KMS-11 (cell line): ENCODE measurements at regions not wholly inside any gene's neighbourhood (a gene's known extent, or its start where the extent isn't known, plus 50 kb on each side); places are given as distances from the start of the nearest gene placed in this dataset.

ENCODE experiments used
- H2AFZ ChIP-seq: fragments of 200-600 bp; sonication (generic); 2 replicates; pipeline ENCODE4 v1.6.1; 2016; ENCODE audit warnings: antibody characterized with exemption, mixed run types, low read depth
- H3K27ac ChIP-seq: fragments of 200-600 bp; sonication (generic); 2 replicates; pipeline ENCODE4 v1.6.1; 2016; ENCODE audit warnings: mild to moderate bottlenecking, mixed run types
- H3K27me3 ChIP-seq: fragments of 200-600 bp; sonication (generic); 2 replicates; pipeline ENCODE4 v1.6.1; 2017; ENCODE audit warnings: mild to moderate bottlenecking, low read depth, mixed run types, moderate library complexity; ENCODE audit not compliant: insufficient read depth
- H3K36me3 ChIP-seq: fragments of 200-600 bp; sonication (generic); 2 replicates; pipeline ENCODE4 v1.6.1; 2017; ENCODE audit warnings: mild to moderate bottlenecking, mixed run types; ENCODE audit not compliant: insufficient read depth
- H3K4me1 ChIP-seq: fragments of 200-600 bp; sonication (generic); 2 replicates; pipeline ENCODE4 v1.6.1; 2016; ENCODE audit warnings: mild to moderate bottlenecking, low read depth, mixed run types; ENCODE audit not compliant: poor library complexity, severe bottlenecking
- H3K4me2 ChIP-seq: fragments of 200-600 bp; sonication (generic); 2 replicates; pipeline ENCODE4 v1.7.0; 2016; ENCODE audit warnings: mild to moderate bottlenecking, mixed run types
- H3K4me3 ChIP-seq: fragments of 200-600 bp; sonication (generic); IDR thresholded peaks from 2 replicates; pipeline ENCODE4 v1.6.1; 2017; ENCODE audit warnings: low read depth, low read length, mixed read lengths; ENCODE audit not compliant: insufficient read depth
- H3K79me2 ChIP-seq: fragments of 200-600 bp; sonication (generic); 2 replicates; pipeline ENCODE4 v1.6.1; 2016; ENCODE audit warnings: low read depth, mixed run types; ENCODE audit not compliant: insufficient read depth
- H3K9ac ChIP-seq: fragments of 200-600 bp; sonication (generic); 2 replicates; pipeline ENCODE4 v1.6.1; 2016; ENCODE audit warnings: mild to moderate bottlenecking, mixed run types
- H4K20me1 ChIP-seq: fragments of 200-600 bp; sonication (generic); 2 replicates; pipeline ENCODE4 v1.6.1; 2016; ENCODE audit warnings: mild to moderate bottlenecking, mixed run types; ENCODE audit not compliant: insufficient read depth
- TF ChIP-seq, protein P1 (sequence below): fragments of 200-600 bp; sonication (generic); conservative IDR thresholded peaks from 2 replicates; pipeline ENCODE4 v1.6.1; 2017; ENCODE audit warnings: low read depth, mild to moderate bottlenecking, antibody characterized with exemption, low read length, moderate library complexity, mixed read lengths

DNA sequence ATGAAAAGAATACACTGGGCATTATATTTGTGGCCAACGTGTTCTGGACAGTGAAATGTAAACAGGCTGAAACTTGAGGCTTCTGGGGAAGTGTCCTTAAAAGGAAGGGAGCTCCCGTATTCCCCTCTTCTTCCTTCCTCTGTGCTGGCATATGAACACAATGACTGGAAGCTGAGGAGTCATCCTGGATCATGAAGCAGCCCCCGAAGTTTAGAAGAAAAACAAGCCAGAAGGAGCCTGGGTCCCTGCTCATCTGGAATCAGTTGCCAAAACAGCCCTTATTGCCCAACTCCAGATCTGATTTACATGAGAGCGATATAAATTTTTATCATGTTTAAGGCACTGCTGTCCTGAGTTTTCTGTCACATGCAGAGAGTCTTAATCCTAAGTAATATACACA, 65.4 kb upstream of the SLC1A1 start:
- Histone ChIP-seq H3K4me1 (no peaks in the 10 kb centered on the region), H4K20me1 (no peaks in the 10 kb centered on the region), H3K9ac (no peak overlapping the region), H2AFZ (no peak overlapping the region), H3K36me3 (no peaks in the 10 kb centered on the region), H3K4me3 (no peak overlapping the region), H3K4me2 (no peak overlapping the region), H3K27ac (no peak overlapping the region), H3K27me3 (no peaks in the 10 kb centered on the region), H3K79me2 (no peaks in the 10 kb centered on the region)
- TF ChIP-seq, protein P1, sequence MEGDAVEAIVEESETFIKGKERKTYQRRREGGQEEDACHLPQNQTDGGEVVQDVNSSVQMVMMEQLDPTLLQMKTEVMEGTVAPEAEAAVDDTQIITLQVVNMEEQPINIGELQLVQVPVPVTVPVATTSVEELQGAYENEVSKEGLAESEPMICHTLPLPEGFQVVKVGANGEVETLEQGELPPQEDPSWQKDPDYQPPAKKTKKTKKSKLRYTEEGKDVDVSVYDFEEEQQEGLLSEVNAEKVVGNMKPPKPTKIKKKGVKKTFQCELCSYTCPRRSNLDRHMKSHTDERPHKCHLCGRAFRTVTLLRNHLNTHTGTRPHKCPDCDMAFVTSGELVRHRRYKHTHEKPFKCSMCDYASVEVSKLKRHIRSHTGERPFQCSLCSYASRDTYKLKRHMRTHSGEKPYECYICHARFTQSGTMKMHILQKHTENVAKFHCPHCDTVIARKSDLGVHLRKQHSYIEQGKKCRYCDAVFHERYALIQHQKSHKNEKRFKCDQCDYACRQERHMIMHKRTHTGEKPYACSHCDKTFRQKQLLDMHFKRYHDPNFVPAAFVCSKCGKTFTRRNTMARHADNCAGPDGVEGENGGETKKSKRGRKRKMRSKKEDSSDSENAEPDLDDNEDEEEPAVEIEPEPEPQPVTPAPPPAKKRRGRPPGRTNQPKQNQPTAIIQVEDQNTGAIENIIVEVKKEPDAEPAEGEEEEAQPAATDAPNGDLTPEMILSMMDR = no peak

DNA sequence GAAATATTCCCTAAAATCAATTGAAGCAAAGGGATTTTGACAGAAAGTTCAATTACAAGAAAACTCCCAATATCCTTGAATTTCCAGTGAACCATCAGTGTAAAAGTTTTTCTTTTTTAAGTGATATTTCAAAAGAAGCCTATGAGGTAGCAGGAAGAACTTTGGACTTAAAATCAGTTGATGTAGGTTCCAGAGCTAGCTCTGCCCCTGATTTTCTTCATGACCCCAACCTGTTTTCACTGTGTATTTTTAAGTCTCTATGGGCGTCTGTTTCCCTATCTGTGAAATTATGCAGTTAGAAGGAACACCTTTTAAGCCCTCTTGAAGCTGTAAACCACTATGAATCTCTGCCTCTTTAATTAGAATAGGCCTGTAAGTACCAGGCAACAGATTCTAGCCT, 66.2 kb upstream of the SLC1A1 start:
- no peaks in the 10 kb centered on the region for H3K27me3 ChIP-seq
- no peak overlapping the region for H3K4me2 ChIP-seq
- no peaks in the 10 kb centered on the region for H4K20me1 ChIP-seq
- no peak overlapping the region for H3K9ac ChIP-seq
- H2AFZ ChIP-seq = no peak overlapping the region
- H3K36me3 ChIP-seq = no peaks in the 10 kb centered on the region
- H3K27ac ChIP-seq = no peak overlapping the region
- H3K4me3 ChIP-seq = no peak overlapping the region
- H3K79me2 ChIP-seq = no peaks in the 10 kb centered on the region
- no peaks in the 10 kb centered on the region for H3K4me1 ChIP-seq
- TF ChIP-seq, protein P1 = no peak

GRCh38 chr9:4423207-4423610, 67.1 kb upstream of the SLC1A1 start:
- TF ChIP-seq, protein P1 = no peak

GRCh38 chr9:4422495-4422894, 67.8 kb upstream of the SLC1A1 start:
- Histone ChIP-seq H3K27me3 (no peaks in the 10 kb centered on the region), H3K4me3 (no peak overlapping the region), H3K9ac (no peak overlapping the region), H3K79me2 (no peaks in the 10 kb centered on the region), H4K20me1 (no peaks in the 10 kb centered on the region), H2AFZ (no peak overlapping the region), H3K4me1 (no peaks in the 10 kb centered on the region), H3K4me2 (no peak overlapping the region), H3K36me3 (no peaks in the 10 kb centered on the region), H3K27ac (no peak overlapping the region)
- TF ChIP-seq, protein P1 = no peak

More at GRCh38 chr9:4423207-4423610, 67.1 kb upstream of the SLC1A1 start:
- no peaks in the 10 kb centered on the region for H3K36me3 ChIP-seq
- H3K27me3 ChIP-seq = no peaks in the 10 kb centered on the region
- no peak overlapping the region for H3K4me3 ChIP-seq
- no peaks in the 10 kb centered on the region for H3K79me2 ChIP-seq
- H3K9ac ChIP-seq = no peak overlapping the region
- no peak overlapping the region for H3K27ac ChIP-seq
- H4K20me1 ChIP-seq = no peaks in the 10 kb centered on the region
- H3K4me1 ChIP-seq = no peaks in the 10 kb centered on the region
- H2AFZ ChIP-seq = no peak overlapping the region
- no peak overlapping the region for H3K4me2 ChIP-seq
